ENCODE measurements at regions not wholly inside any gene's neighbourhood (a gene's known extent, or its start where the extent isn't known, plus 50 kb on each side); places are given as distances from the start of the nearest gene placed in this dataset.
A peak's percentile ranks its signal among the peaks of the same experiment; 100 is the strongest.

- no peak for TF ChIP-seq CTCF (conservative IDR thresholded peaks at IDR 0.05; ENCODE audit: low read depth, low read length)
- no peak overlapping the region for H3K4me3 ChIP-seq (ENCODE audit: low read length)
- DNase-seq (ENCODE audit: low read depth): peak; percentile 90
Observed at GRCh38 chr15:87369269-87369668, 887.3 kb downstream of the NTRK3 start.

- DNase-seq (ENCODE audit: low read depth): no peak
- no peak for TF ChIP-seq CTCF (conservative IDR thresholded peaks at IDR 0.05; ENCODE audit: low read depth, low read length)
- H3K4me3 ChIP-seq (ENCODE audit: low read length): no peak overlapping the region
Observed at GRCh38 chr15:87368511-87368910, 888.0 kb downstream of the NTRK3 start.

- no peak for TF ChIP-seq CTCF (conservative IDR thresholded peaks at IDR 0.05; ENCODE audit: low read depth, low read length)
- no peak overlapping the region for H3K4me3 ChIP-seq (ENCODE audit: low read length)
- DNase-seq (ENCODE audit: low read depth): no peak
Observed at GRCh38 chr15:87365186-87365585, 891.4 kb downstream of the NTRK3 start.

GRCh38 chr15:87362531-87362930 lies 894.0 kb downstream of the NTRK3 start:
- no peak for DNase-seq (ENCODE audit: low read depth)

GRCh38 chr15:87357637-87358313 lies 898.8 kb downstream of the NTRK3 start:
- DNase-seq (ENCODE audit: low read depth): no peak
- no peak overlapping the region for H3K4me3 ChIP-seq (ENCODE audit: low read length)
- TF ChIP-seq CTCF (conservative IDR thresholded peaks at IDR 0.05; ENCODE audit: low read depth, low read length): no peak

More at GRCh38 chr15:87362531-87362930, 894.0 kb downstream of the NTRK3 start:
- no peak for TF ChIP-seq CTCF (conservative IDR thresholded peaks at IDR 0.05; ENCODE audit: low read depth, low read length)
- no peak overlapping the region for H3K4me3 ChIP-seq (ENCODE audit: low read length)

GRCh38 chr15:87355946-87356345 lies 900.6 kb downstream of the NTRK3 start:
- no peak for DNase-seq (ENCODE audit: low read depth)
- TF ChIP-seq CTCF (conservative IDR thresholded peaks at IDR 0.05; ENCODE audit: low read depth, low read length): no peak
- H3K4me3 ChIP-seq (ENCODE audit: low read length): no peak overlapping the region

- DNase-seq (ENCODE audit: low read depth): no peak
- no peak for TF ChIP-seq CTCF (conservative IDR thresholded peaks at IDR 0.05; ENCODE audit: low read depth, low read length)
- no peak overlapping the region for H3K4me3 ChIP-seq (ENCODE audit: low read length)
Observed at GRCh38 chr15:87354661-87355410, 901.7 kb downstream of the NTRK3 start.
